Stimulated activated CD4-positive, alpha-beta T cell treated with anti-CD3 and anti-CD28 coated beads, Interleukin-1b, Interleukin-23, amount 100 ng/mL, for 1 hour (primary cell): ENCODE measurements at regions not wholly inside any gene's neighbourhood (a gene's known extent, or its start where the extent isn't known, plus 50 kb on each side); places are given as distances from the start of the nearest gene placed in this dataset.
"Not testable (repeated sequence)": the region's sequence is repeated elsewhere in the genome, so short reads cannot be mapped to it uniquely, and the experiment has no call there.

Experiments used
- DNase-seq, 2 donors: peaks; one replicate each; pipeline ENCODE4 v3.0.0-alpha.2; 2020; ENCODE audit warnings: low read depth in 2 of 2

DNA sequence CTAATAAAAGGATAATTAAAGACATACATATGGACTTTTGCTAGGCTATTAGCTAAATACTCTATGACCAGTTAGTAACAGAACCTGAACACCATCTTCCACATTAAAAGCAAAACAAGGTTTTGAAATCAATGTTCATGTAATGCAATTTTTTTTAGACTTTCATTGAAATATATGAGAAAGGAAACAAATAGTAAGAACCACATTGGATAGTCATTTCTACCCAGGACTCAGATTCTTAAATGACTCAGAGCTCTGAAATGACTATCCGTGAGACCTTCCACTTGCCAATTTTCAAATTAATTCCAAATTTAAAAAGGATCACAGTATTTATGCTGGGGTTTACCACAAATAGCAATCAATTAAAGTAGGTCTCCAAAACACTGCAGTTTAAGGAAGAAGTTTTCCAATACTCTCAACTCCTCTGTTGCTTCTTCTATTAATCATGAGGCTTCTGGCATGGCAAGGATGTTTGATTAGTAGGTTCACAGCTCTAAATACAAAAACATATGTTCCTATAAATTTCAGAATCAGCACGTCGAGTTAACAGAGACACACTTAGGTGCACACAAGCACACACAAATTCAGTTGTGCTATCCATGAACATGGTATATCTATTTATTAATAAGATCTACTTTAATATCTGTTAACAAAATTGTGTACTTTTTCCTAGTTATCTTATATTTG, 841.0 kb downstream of the RNF144A start:
- DNase-seq, result no peak

DNA sequence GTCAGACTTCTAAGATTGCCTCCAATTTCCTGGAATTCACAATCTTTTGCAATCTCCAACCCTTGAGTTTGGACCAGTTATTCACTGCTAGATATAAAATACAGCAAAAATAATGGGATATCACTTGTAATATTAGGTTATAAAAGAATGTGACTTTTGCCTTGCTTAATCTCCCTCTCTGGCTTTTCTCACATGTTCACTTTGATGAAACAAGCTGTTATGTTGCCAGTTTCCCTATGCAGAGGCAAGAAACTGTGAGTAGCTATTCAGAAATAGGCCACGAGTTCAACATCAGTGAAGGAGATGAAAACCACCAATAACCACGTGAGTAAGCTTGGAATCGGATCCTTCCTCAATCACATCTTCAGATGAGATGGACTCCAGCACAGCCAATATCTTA, 842.7 kb downstream of the RNF144A start:
- no peak for DNase-seq

DNA sequence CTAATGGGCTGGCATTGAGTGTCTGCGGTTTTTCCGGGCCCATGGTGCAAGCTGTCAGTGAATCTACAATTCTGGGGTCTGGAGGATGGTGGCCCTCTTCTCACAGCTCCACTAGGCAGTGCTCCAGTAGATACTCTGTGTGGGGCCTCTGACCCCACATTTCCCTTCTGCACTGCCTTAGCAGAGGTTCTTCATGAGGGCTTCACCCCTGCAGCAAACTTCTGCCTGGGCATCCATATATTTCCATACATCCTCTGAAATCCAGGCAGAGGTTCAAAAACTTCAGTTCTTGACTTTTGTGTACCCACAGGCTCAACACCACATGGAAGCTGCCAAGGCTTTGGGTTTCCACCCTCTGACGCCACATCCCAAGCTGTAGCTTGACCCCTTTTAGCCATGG, 846.2 kb downstream of the RNF144A start:
- DNase-seq, result not testable (repeated sequence)

DNA sequence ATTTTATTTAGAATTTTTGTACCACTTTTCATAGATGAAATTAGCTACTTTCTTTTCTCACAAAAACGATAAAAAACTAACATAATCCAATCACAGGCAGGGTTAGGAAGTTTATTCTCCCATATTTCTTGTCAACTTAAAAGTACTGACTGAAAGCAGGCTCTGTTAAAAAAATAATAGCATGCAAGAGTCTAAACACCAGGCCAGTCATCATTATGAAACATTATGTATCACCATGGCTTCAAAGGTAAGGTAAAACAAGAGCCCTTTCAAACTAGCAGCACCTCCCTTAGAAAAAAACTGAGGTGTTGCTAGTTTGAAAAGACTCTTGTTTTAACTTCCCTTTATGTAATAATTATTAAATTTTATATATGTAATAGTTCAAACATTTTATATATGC, 848.0 kb downstream of the RNF144A start:
- DNase-seq, result no peak

DNA sequence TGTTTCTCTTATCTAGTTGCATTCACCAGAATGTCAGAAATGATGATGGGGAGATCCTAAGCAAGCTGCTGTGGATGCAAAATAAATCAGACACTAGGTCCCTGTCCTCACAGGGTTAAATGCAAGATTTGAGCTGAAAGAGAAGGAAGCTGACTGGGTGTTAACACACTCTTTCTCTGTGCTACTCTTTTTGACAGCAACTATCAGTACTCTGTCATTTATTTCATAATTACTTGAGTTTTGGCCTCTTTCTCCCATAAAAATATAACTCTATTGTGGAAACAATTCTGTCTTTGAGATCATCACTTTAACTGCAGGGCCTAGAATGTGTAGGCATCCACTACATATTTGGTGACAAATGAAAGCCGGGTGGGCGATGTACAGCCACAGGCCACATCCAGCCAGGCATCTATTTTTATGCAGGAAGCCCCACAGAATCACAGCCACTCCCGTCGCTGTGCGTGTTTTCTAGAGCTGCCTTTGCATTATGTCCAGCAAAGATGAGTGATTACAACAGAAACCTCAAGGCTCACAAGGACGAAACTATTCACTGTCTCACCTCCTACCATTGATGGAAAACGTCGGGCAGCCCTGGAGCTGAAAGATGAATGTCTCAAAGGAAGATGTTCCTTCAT, 849.0 kb downstream of the RNF144A start:
- DNase-seq, result no peak

DNA sequence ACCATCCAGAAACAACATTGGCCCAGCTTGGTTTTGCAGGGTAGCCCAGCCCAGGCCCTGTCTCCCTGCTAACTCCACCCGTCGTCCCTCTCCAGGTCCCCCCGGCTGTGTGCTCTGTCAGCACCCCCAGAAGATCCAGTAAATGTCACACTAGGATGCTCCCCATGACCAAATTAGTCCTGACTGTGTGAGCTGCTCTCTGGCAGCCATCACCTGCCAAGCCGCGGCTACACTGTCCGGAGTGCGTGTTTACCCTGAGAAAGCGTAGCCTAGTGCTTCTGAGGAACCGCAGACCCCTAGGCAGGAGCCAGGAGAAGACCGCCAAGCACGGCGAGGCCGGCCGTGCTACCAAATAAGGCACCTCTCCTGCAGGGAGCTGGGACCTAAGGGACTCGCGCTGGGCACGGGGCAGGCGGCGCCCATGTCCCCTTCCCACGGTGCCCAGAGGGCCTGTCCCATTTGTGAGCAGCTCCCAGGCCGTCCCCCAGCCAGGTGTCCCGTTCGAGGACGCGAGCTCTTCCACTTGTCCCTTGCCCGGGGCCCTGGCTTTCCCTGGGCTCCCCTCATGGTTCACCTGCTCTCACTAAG, 849.9 kb downstream of the RNF144A start:
- DNase-seq, result no peak

DNA sequence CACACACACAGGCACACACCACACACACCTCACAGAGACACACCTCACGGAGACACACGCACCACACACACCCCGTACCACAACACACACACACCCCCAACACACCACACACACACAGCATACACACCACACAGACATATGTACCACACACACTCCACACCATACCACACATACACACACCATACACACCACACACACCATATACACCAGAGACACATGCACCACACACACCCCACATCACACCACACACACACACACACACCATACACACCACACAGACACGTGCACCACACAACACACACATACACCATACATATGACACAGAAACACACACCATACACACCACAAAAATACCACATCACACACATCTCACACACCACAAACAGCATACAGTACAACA, 850.7 kb downstream of the RNF144A start:
- DNase-seq, result no peak

DNA sequence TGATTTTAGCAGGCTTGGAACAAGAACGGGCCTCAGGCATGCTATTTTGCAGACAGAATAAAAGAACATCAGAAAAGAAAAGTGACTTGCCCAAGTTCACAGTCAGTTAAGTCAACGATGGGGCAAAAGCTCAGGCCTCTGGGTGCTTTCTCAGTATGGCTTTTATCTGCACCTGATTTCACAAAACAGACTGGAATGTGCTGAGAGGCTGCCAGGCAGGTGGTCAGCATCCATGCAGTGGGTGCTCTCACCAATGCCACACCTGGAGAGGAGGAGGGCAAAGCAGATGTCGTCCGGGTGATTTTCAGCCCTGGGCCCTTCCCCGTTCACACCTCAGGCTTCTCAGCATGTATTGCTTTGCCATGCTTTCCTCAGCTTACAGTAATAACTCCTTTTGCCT, 854.6 kb downstream of the RNF144A start:
- no peak for DNase-seq

DNA sequence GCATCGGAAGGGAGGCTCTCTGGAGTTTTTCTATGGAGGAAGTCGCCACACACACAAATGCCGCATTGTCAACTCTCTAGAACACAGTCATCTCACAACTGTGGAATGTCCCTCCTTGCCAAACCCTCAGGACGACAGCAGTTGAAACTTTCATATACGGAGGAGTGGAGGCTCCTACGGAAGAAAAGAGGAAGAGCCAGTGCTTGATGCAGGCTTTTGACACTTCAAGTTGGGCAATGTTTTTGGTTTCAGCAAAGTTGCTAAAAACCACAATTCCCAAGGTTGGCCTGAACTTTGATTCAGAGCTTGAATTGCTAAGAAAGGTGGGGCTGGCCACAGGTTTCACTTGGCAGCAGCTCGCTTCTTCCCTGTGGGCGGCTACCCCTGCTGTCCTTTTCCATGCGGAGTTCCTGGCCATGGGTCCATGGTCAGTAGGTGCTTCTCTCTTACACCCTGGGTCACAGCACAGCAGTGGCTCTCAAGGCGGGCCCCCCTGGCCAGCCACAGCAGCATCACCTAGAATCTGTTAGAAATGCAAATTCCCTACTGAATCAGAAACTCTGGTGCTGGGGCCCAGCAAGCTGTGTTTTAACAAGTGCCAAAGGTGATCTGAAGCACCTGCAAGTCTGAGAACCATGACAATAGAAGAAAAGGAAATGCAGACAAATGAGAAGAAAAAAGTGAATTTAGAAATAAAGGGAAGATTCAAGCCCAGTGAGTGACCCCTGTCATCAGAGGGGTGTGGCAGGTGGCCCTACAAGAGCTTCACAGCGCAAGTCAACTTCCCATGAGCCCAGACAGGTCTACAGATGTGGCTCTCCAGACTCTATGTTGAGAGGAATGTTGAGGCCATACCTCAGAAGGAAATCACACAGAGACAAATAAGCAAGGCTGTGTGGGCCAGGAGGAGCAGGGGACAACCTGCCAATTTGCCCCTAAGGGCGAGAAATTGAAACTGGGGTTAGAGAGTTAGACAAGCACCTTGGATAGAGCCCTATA, 856.4 kb downstream of the RNF144A start:
- DNase-seq, result no peak

DNA sequence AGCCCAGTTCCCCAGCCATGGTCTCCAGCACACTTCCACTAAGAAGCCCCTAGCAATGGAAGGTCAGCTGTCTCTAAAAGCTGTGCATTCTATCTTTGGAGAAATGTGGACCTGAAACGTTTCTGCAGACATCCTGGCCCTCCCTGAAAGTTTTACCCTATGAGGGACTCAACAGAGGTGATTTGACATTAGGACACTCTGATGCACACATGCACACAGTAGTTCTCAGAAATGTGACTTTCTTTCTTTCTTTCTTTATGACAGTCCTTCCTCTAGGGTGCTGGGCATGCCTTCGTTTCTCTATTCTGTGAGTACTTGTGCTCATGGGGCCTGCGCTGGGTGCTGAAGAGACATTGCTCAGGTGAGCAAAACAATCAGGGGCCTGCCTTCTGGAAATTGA, 857.3 kb downstream of the RNF144A start:
- DNase-seq, result no peak

DNA sequence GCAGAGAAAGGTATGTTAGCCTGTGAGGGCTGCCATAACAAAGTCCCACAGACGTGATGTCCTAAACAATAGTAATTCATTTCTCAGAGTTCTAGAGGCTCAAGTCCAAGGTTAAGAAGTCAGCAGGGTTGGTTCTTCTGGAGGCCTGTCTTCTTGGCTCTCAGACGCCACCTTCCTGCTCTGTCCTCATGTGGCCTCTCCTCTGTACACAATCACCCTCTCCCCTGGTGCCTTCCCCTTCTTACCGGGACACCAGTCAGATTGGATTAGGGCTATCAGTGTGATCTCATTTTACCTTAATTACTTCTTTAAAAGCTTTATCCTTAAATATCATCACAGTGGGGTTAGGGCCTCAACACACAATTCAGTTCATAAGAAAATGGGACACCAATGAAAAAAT, 860.5 kb downstream of the RNF144A start:
- no peak for DNase-seq

DNA sequence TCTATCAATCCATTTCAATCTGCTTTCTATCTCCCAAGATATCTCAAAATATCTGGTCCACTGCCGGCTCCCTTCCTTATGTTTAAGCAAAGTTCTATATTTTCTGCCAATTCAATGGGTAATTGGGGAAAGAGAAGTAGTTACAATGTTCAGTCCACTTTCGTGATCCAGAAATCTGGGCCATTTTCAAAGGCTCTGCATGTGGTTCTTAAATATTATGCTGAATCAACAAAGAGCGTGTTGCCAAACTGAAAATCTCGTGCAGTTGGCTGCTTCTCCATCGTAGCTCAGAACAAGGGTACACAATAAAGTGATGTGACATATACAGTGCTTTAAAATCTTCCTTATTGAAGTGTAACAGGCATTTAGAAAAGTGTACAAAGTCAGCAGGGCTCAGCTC, 863.1 kb downstream of the RNF144A start:
- DNase-seq, result no peak

DNA sequence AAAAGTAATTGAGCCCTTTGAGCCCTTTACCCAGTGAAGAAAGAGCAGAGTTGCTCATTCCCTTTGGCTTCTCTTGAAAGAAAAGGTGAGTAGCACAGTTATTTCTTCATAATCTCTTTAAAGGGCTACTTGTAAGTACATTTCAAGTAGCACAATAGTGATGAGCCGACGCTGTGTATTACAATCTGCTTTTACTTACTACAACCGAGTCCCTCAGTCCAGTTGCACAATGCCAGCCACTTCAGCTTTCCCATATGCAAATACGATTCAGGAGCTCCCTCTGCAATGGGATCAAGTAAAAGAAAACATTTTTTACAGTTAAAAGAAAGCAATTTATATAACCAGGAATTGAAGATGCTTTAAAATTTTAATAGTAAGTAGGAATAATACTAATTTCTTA, 868.5 kb downstream of the RNF144A start:
- no peak for DNase-seq

DNA sequence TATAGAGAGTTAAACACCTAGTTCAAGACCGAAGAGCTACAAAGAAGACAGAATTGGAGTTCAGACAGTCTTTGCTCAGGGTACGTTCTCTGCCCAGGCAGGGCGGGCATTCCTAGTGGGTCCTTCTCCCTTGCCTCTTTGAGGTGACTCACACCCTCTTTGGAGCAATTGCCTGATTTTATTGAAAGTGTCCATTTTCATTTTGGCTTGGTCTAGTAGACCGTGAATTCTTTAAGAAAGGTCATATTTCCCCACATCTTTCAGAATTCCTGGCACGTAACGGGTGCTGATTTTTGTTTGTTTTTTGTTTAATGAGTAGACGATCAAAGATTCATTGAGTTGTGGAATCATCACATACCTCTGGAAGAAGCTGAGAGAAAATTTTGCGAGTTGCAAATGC, 871.5 kb downstream of the RNF144A start:
- DNase-seq, result no peak

DNA sequence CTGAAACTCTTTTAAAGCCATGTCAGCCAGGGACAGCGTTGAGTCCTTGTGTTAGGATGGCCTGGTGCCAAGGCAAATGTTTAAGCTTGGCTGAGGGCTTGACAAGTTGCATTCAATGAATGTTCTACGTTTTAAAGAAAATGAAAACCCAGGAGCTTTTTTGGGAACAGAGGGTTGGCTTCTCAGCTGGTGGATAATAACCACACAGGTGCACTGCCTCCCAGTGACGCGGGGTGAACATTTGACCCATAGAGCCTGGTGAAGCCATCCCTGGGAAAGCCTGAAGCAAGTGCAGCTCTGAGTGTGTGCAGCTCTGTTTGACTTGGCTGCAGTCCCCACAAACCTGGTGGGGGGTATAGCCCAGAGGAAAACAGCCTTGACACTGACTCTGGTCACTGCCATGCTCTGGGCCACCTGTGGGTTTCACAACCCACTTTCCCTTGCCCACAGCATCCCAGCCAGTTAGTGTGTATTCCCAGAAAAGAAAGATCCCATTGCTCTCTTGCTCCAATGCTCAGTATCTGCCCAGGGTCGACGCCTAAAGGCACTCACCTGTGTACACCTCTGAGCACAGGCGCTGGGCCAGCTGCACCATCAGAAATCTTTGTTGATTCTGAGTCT, 874.9 kb downstream of the RNF144A start:
- no peak for DNase-seq

DNA sequence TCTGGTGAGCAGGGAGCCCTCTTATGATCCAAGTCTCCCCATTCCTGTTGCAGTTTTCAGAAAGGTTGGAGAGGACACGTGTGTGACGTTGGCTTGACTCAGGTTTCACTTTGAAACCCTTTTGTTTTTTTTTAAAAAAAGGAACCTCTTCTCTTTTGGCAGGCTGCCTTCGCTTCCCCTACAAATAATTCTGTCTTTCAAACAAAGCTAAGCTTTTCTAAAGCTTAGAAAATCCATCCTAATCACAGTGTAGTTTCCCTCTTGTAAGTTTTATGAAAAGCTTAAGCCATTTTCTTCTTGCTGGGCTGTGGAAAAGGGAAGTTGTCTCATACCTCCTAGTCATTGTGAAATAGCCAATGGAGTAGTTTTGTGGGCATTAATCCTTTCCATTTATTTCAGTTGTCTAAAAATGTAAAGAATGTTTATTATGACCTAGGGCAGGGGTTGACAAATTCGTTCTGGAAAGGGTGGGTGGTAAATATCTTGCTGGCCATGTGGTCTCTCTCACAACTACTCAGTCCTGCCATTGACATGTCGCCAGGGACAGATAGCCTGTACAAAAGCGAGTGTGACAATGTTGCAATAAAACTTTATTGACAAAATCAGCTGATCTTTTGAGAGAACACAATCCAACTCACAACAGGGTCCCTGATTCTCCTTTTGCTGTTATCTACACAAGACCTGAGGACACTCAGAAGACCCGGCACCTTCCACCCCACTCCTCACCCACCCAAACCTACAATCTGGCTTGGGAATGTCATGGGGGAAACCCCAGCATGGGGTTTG, 878.8 kb downstream of the RNF144A start:
- no peak for DNase-seq

DNA sequence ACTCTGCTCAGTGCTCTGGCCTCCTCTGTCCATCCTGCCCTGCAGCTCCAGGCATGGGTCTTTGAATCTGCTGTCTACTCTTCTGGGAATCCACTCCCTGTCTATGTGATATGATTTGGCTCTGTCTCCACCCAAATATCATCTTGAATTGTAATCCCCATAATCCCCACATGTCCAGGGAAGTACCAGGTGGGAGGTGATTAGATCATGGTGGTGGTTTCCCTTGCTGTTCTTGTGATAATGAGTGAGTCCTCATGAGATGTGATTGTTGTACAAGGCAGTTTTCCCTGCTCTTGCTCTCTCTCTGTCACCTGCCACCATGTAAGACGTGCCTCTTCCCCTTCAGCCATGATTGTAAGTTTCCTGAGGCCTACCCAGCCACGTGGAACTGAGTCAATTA, 881.8 kb upstream of the ID2 start:
- no peak for DNase-seq

DNA sequence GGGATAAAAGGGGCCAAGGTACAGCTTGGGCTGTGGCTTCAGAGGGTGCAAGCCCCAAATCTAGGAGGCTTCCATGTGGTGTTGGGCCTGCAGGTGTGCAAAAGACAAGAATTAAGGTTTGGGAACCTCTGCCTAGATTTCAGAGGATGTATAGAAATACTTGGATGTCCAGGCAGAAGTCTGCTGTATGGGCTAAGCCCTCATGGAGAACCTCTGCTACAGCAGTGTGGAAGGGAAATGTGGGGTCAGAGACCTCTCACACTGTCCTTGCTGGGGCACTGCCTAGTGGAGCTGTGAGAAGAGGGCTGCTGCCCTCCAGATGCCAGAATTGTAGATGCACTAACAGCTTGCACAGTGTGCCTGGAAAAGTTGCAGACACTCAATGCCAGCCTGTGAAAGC, 880.6 kb upstream of the ID2 start:
- no peak for DNase-seq

DNA sequence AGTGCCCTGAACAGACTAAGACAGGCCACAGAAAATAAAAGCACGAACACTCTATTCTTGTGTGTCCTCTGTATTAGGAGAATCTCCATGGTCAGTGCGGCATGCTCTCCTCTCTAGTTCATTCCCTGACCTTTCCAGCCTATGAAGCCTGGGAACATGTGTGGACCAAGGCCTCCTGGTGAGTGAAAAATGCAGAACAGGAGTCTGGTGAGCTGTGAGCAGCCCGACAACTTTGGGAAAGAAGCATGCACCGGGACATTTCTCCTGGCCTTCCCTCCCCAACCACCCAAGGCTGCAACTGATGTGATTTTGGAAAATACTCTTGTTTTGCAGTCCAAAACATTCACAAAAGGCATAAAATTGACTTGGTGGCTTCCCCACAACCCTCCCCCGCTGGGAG, 878.3 kb upstream of the ID2 start:
- DNase-seq, result no peak

DNA sequence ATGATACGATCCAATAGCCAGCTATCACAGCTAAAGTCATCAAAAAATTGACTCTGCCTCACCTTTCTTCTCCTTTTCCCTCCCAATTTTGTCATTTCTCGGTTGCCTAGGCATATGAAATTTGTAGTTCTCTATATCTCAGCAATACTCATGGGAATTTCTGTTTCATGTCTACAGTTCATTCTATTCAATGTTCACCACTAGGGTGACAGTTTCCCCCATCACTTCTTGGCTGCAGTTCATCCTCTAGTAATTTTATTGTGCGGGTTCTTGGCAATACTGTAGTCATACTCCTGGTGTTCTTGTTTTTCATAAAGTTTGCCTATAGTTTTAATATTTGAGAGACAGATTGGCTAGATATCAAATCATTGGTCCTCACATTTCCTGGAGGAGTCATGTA, 872.2 kb upstream of the ID2 start:
- DNase-seq, result no peak

DNA sequence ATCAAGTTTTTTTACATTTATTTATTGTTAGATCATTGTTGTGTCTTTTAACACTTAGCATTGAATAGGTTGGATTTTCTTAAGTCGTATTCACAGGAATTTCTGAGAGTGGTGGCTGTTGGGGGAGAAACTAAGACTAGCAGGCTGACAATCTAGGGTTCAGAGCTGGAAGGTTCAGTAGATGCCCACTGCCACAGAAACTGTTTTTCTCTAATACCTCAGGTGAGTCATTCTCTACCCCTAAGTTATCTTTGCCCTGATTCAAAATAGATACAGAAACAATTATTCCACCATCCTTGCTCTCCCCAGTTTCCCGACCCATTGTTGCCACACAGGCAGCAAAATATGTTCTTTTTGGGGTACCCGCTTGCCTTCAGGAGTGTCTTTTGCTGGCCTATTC, 870.8 kb upstream of the ID2 start:
- no peak for DNase-seq
